ENCODE measurements at regions not wholly inside any gene's neighbourhood (a gene's known extent, or its start where the extent isn't known, plus 50 kb on each side); places are given as distances from the start of the nearest gene placed in this dataset.
"Not testable (repeated sequence)": the region's sequence is repeated elsewhere in the genome, so short reads cannot be mapped to it uniquely, and the experiment has no call there.

DNA sequence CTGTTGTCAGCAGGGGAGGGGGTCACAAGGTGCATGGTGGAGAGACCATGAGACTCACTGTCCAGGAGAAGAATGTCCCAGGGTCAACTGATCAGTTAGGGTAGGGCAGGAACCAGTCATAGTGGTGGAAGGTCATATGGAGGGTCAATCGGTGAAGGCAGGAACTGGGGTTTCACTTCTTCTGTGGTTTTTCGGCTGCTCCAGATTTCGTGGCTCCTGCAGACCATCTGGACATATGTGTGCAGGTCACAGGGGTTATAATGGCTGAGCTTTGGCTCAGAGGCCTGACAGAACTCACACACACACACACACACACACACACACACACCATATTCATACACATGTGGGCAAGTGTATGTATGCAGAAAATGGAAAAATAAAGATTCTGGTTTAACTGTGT is 502.0 kb upstream of the ROBO2 start:
- TF ChIP-seq CTCF (conservative IDR thresholded peaks at IDR 0.05; ENCODE audit: low read length); EZH2phosphoT487 (IDR thresholded peaks at IDR 0.05; ENCODE audit: borderline replicate concordance, low read depth, low read length): not testable (repeated sequence)
